ENCODE measurements at regions not wholly inside any gene's neighbourhood (a gene's known extent, or its start where the extent isn't known, plus 50 kb on each side); places are given as distances from the start of the nearest gene placed in this dataset.

DNA sequence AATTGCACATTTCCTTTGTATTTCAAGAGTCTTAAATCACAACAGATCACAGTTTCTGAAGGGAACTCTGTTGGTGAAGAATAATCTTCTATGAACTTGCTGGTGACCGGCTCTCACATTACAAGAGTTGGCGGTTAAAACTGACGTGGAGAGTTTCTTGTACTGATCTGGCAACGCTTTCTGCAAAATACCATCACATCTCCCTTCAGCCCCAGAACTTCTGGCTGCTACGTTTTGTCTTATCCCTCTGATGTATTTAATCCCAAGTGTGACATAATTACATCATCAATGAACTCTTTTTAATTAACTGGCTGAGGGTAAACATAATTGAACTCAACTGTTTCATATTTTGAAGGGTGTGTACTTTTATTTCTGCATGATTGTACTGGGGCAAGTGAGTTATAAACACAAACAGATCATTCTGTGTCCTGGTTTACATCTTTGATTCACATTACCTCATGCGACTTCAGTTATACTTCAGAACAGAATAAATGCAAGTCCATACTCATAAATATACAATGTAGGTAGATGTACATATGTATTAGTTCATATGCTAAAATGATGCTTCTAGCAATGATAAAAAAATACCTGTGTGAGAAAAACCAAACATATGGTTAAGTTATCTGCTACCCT is 105.1 kb upstream of the NPVF start:
- Histone ChIP-seq H3K4me3 (ENCODE audit: low read depth, low read length) (no peak overlapping the region), H3K36me3 (replicated peaks) (no peaks in the 10 kb centered on the region), H3K27me3 (replicated peaks) (no peaks in the 10 kb centered on the region), H3K27ac (no peak overlapping the region)
- in situ Hi-C loops (cut with HindIII; ENCODE audit: low pct_ligation_motif_present, low sequenced_read_pairs), result no loop called here
- TF ChIP-seq, protein P1, sequence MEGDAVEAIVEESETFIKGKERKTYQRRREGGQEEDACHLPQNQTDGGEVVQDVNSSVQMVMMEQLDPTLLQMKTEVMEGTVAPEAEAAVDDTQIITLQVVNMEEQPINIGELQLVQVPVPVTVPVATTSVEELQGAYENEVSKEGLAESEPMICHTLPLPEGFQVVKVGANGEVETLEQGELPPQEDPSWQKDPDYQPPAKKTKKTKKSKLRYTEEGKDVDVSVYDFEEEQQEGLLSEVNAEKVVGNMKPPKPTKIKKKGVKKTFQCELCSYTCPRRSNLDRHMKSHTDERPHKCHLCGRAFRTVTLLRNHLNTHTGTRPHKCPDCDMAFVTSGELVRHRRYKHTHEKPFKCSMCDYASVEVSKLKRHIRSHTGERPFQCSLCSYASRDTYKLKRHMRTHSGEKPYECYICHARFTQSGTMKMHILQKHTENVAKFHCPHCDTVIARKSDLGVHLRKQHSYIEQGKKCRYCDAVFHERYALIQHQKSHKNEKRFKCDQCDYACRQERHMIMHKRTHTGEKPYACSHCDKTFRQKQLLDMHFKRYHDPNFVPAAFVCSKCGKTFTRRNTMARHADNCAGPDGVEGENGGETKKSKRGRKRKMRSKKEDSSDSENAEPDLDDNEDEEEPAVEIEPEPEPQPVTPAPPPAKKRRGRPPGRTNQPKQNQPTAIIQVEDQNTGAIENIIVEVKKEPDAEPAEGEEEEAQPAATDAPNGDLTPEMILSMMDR (IDR thresholded peaks at IDR 0.05; ENCODE audit: low read depth, low read length, missing control alignments), result no peak
- DNase-seq, result no peak

DNA sequence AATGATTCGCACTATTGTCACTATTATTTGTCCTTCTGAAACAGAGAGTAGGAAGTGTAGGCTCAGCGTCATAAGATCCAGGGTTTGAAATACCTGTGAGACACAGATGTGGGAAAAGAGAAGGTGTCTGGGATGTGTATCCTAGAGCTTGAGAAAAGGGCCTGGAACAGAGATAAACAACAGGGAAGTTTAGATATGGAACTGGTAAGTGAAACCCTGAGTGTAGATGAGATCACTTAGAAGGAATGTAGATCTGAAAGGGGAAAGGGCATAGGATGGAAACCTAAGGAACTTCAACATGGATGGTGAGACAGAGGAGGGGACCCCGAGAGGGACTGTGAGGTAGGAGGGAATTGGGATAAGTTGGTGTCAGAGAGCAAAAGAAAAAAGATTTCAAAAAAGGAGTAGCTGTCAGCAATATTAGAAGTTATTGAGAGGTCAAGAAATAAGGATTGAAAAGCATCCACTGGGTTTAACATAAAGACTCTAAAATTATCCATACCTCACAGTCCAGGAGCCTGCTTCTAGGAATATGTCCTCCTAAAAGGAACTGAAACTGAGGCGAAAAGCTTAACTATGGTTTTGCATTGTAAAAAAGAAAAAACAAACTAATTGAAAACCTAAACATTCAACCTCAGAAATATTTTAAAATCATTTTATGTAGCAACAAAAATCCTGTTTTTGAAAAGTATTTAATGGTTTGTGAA is 119.2 kb upstream of the NPVF start:
- in situ Hi-C loops (cut with HindIII; ENCODE audit: low pct_ligation_motif_present, low sequenced_read_pairs), result no loop called here
- Histone ChIP-seq H3K4me3 (ENCODE audit: low read depth, low read length) (no peak overlapping the region), H3K36me3 (replicated peaks) (no peaks in the 10 kb centered on the region), H3K27ac (no peak overlapping the region), H3K27me3 (replicated peaks) (no peaks in the 10 kb centered on the region)
- no peak for DNase-seq
- TF ChIP-seq, protein P1 (IDR thresholded peaks at IDR 0.05; ENCODE audit: low read depth, low read length, missing control alignments), result no peak

- no peaks in the 10 kb centered on the region for H3K36me3 ChIP-seq (replicated peaks)
- in situ Hi-C loops (cut with HindIII; ENCODE audit: low pct_ligation_motif_present, low sequenced_read_pairs), result no loop called here
- H3K27ac ChIP-seq, result no peak overlapping the region
- H3K27me3 ChIP-seq (replicated peaks), result no peaks in the 10 kb centered on the region
- TF ChIP-seq, protein P1 (IDR thresholded peaks at IDR 0.05; ENCODE audit: low read depth, low read length, missing control alignments), result no peak
- no peak overlapping the region for H3K4me3 ChIP-seq (ENCODE audit: low read depth, low read length)
- no peak for DNase-seq
Observed at GRCh38 chr7:25348104-25348503, 119.8 kb upstream of the NPVF start.

GRCh38 chr7:25349283-25350017 is 121.2 kb upstream of the NPVF start:
- Histone ChIP-seq H3K36me3 (replicated peaks) (no peaks in the 10 kb centered on the region), H3K27me3 (replicated peaks) (no peaks in the 10 kb centered on the region), H3K27ac (no peak overlapping the region), H3K4me3 (ENCODE audit: low read depth, low read length) (no peak overlapping the region)
- in situ Hi-C loops (cut with HindIII; ENCODE audit: low pct_ligation_motif_present, low sequenced_read_pairs), result no loop called here
- DNase-seq, result no peak
- TF ChIP-seq, protein P1 (IDR thresholded peaks at IDR 0.05; ENCODE audit: low read depth, low read length, missing control alignments), result no peak

- H3K27ac ChIP-seq, result no peak overlapping the region
- TF ChIP-seq, protein P1 (IDR thresholded peaks at IDR 0.05; ENCODE audit: low read depth, low read length, missing control alignments), result no peak
- DNase-seq, result no peak
- in situ Hi-C loops (cut with HindIII; ENCODE audit: low pct_ligation_motif_present, low sequenced_read_pairs), result no loop called here
- no peaks in the 10 kb centered on the region for H3K27me3 ChIP-seq (replicated peaks)
- H3K36me3 ChIP-seq (replicated peaks), result no peaks in the 10 kb centered on the region
- H3K4me3 ChIP-seq (ENCODE audit: low read depth, low read length), result no peak overlapping the region
Observed at GRCh38 chr7:25350041-25350440, 121.8 kb upstream of the NPVF start.

Measured in brain microvascular endothelial cell (primary cell).